ENCODE measurements at regions not wholly inside any gene's neighbourhood (a gene's known extent, or its start where the extent isn't known, plus 50 kb on each side); places are given as distances from the start of the nearest gene placed in this dataset.
"Not testable (repeated sequence)": the region's sequence is repeated elsewhere in the genome, so short reads cannot be mapped to it uniquely, and the experiment has no call there.

GRCh38 chr5:116727248-116727647 is 152.6 kb upstream of the SEMA6A start:
- Histone ChIP-seq H3K27me3 (ENCODE audit: low read depth) (no peaks in the 10 kb centered on the region), H3K4me3 (no peak overlapping the region), H3K36me3 (replicated peaks) (no peaks in the 10 kb centered on the region), H3K9me3 (no peaks in the 10 kb centered on the region), H3K4me1 (no peaks in the 10 kb centered on the region)
- in situ Hi-C loops (cut with MboI; ENCODE audit: low sequenced_read_pairs) = no loop called here
- DNase-seq (ENCODE audit: low spot score in 2 of 2) = no peak

- H3K36me3 ChIP-seq (replicated peaks); H3K27me3 ChIP-seq (ENCODE audit: low read depth); H3K4me3 ChIP-seq; H3K4me1 ChIP-seq; in situ Hi-C loops (cut with MboI; ENCODE audit: low sequenced_read_pairs); DNase-seq (ENCODE audit: low spot score in 2 of 2); H3K9me3 ChIP-seq: not testable (repeated sequence)
Observed at GRCh38 chr5:116726180-116726579, 151.6 kb upstream of the SEMA6A start.

- Histone ChIP-seq H3K36me3 (replicated peaks) (no peaks in the 10 kb centered on the region), H3K4me1 (no peaks in the 10 kb centered on the region), H3K9me3 (no peaks in the 10 kb centered on the region), H3K4me3 (no peak overlapping the region), H3K27me3 (ENCODE audit: low read depth) (no peaks in the 10 kb centered on the region)
- in situ Hi-C loops (cut with MboI; ENCODE audit: low sequenced_read_pairs) = no loop called here
- DNase-seq (ENCODE audit: low spot score in 2 of 2) = no peak
Observed at GRCh38 chr5:116724971-116725370, 150.3 kb upstream of the SEMA6A start.

- DNase-seq (ENCODE audit: low spot score in 2 of 2) = no peak
- Histone ChIP-seq H3K36me3 (replicated peaks) (no peaks in the 10 kb centered on the region), H3K4me3 (no peak overlapping the region), H3K27me3 (ENCODE audit: low read depth) (no peaks in the 10 kb centered on the region), H3K9me3 (no peaks in the 10 kb centered on the region), H3K4me1 (no peaks in the 10 kb centered on the region)
- in situ Hi-C loops (cut with MboI; ENCODE audit: low sequenced_read_pairs) = no loop called here
Observed at GRCh38 chr5:116722651-116723050, 148.0 kb upstream of the SEMA6A start.

GRCh38 chr5:116719106-116719505 is 144.5 kb upstream of the SEMA6A start:
- no peaks in the 10 kb centered on the region for H3K27me3 ChIP-seq (ENCODE audit: low read depth)
- H3K4me3 ChIP-seq = no peak overlapping the region
- DNase-seq (ENCODE audit: low spot score in 2 of 2) = no peak
- no peaks in the 10 kb centered on the region for H3K9me3 ChIP-seq
- no peaks in the 10 kb centered on the region for H3K36me3 ChIP-seq (replicated peaks)
- in situ Hi-C loops (cut with MboI; ENCODE audit: low sequenced_read_pairs) = no loop called here
- H3K4me1 ChIP-seq = no peaks in the 10 kb centered on the region

GRCh38 chr5:116718317-116718716 is 143.7 kb upstream of the SEMA6A start:
- H3K9me3 ChIP-seq = no peaks in the 10 kb centered on the region
- in situ Hi-C loops (cut with MboI; ENCODE audit: low sequenced_read_pairs) = no loop called here
- H3K4me3 ChIP-seq = no peak overlapping the region
- H3K27me3 ChIP-seq (ENCODE audit: low read depth) = no peaks in the 10 kb centered on the region
- no peaks in the 10 kb centered on the region for H3K36me3 ChIP-seq (replicated peaks)
- no peak for DNase-seq (ENCODE audit: low spot score in 2 of 2)
- no peaks in the 10 kb centered on the region for H3K4me1 ChIP-seq

- in situ Hi-C loops (cut with MboI; ENCODE audit: low sequenced_read_pairs) = no loop called here
- Histone ChIP-seq H3K4me3 (no peak overlapping the region), H3K4me1 (peaks cover 4% of the 10 kb centered on the region), H3K36me3 (replicated peaks) (no peaks in the 10 kb centered on the region), H3K9me3 (no peaks in the 10 kb centered on the region), H3K27me3 (ENCODE audit: low read depth) (no peaks in the 10 kb centered on the region)
- DNase-seq (ENCODE audit: low spot score in 2 of 2) = no peak
Observed at GRCh38 chr5:116709082-116709481, 134.5 kb upstream of the SEMA6A start.

- H3K4me1 ChIP-seq; in situ Hi-C loops (cut with MboI; ENCODE audit: low sequenced_read_pairs); H3K9me3 ChIP-seq; DNase-seq (ENCODE audit: low spot score in 2 of 2); H3K36me3 ChIP-seq (replicated peaks); H3K27me3 ChIP-seq (ENCODE audit: low read depth); H3K4me3 ChIP-seq: not testable (repeated sequence)
Observed at GRCh38 chr5:116705121-116705519, 130.5 kb upstream of the SEMA6A start.

GRCh38 chr5:116703941-116704340 is 129.3 kb upstream of the SEMA6A start:
- DNase-seq (ENCODE audit: low spot score in 2 of 2) = no peak
- Histone ChIP-seq H3K9me3 (no peaks in the 10 kb centered on the region), H3K36me3 (replicated peaks) (no peaks in the 10 kb centered on the region), H3K27me3 (ENCODE audit: low read depth) (no peaks in the 10 kb centered on the region), H3K4me3 (no peak overlapping the region), H3K4me1 (peaks cover 10% of the 10 kb centered on the region)
- in situ Hi-C loops (cut with MboI; ENCODE audit: low sequenced_read_pairs) = no loop called here

GRCh38 chr5:116703328-116703727 is 128.7 kb upstream of the SEMA6A start:
- Histone ChIP-seq H3K36me3 (replicated peaks) (no peaks in the 10 kb centered on the region), H3K4me1 (peaks cover 10% of the 10 kb centered on the region), H3K4me3 (no peak overlapping the region), H3K9me3 (no peaks in the 10 kb centered on the region), H3K27me3 (ENCODE audit: low read depth) (no peaks in the 10 kb centered on the region)
- in situ Hi-C loops (cut with MboI; ENCODE audit: low sequenced_read_pairs) = no loop called here
- DNase-seq (ENCODE audit: low spot score in 2 of 2) = no peak

- H3K4me3 ChIP-seq = no peak overlapping the region
- H3K36me3 ChIP-seq (replicated peaks) = no peaks in the 10 kb centered on the region
- in situ Hi-C loops (cut with MboI; ENCODE audit: low sequenced_read_pairs) = no loop called here
- no peaks in the 10 kb centered on the region for H3K9me3 ChIP-seq
- H3K27me3 ChIP-seq (ENCODE audit: low read depth) = no peaks in the 10 kb centered on the region
- DNase-seq (ENCODE audit: low spot score in 2 of 2) = no peak
- peaks cover 10% of the 10 kb centered on the region for H3K4me1 ChIP-seq
Observed at GRCh38 chr5:116702776-116703175, 128.2 kb upstream of the SEMA6A start.

- Histone ChIP-seq H3K4me3 (no peak overlapping the region), H3K4me1 (peaks cover 15% of the 10 kb centered on the region), H3K36me3 (replicated peaks) (no peaks in the 10 kb centered on the region), H3K27me3 (ENCODE audit: low read depth) (no peaks in the 10 kb centered on the region), H3K9me3 (no peaks in the 10 kb centered on the region)
- DNase-seq (ENCODE audit: low spot score in 2 of 2) = no peak
- in situ Hi-C loops (cut with MboI; ENCODE audit: low sequenced_read_pairs) = no loop called here
Observed at GRCh38 chr5:116699332-116699731, 124.7 kb upstream of the SEMA6A start.

- peak; percentile 10 to 32 for DNase-seq (ENCODE audit: low spot score in 2 of 2)
- Histone ChIP-seq H3K36me3 (replicated peaks) (no peaks in the 10 kb centered on the region), H3K27me3 (ENCODE audit: low read depth) (no peaks in the 10 kb centered on the region), H3K4me3 (no peak overlapping the region), H3K9me3 (no peaks in the 10 kb centered on the region), H3K4me1 (peaks cover 8% of the 10 kb centered on the region)
- in situ Hi-C loops (cut with MboI; ENCODE audit: low sequenced_read_pairs) = no loop called here
Observed at GRCh38 chr5:116696366-116696765, 121.7 kb upstream of the SEMA6A start.

GRCh38 chr5:116695681-116696080 is 121.1 kb upstream of the SEMA6A start:
- no peak for DNase-seq (ENCODE audit: low spot score in 2 of 2)
- no peaks in the 10 kb centered on the region for H3K27me3 ChIP-seq (ENCODE audit: low read depth)
- no peaks in the 10 kb centered on the region for H3K36me3 ChIP-seq (replicated peaks)
- H3K4me3 ChIP-seq = no peak overlapping the region
- peaks cover 8% of the 10 kb centered on the region for H3K4me1 ChIP-seq
- no peaks in the 10 kb centered on the region for H3K9me3 ChIP-seq
- in situ Hi-C loops (cut with MboI; ENCODE audit: low sequenced_read_pairs) = no loop called here

- Histone ChIP-seq H3K9me3 (no peaks in the 10 kb centered on the region), H3K27me3 (ENCODE audit: low read depth) (no peaks in the 10 kb centered on the region), H3K36me3 (replicated peaks) (no peaks in the 10 kb centered on the region), H3K4me1 (no peaks in the 10 kb centered on the region), H3K4me3 (no peak overlapping the region)
- DNase-seq (ENCODE audit: low spot score in 2 of 2) = no peak
- in situ Hi-C loops (cut with MboI; ENCODE audit: low sequenced_read_pairs) = no loop called here
Observed at GRCh38 chr5:116686438-116686837, 111.8 kb upstream of the SEMA6A start.
